22Rv1 (cell line): ENCODE measurements at regions not wholly inside any gene's neighbourhood (a gene's known extent, or its start where the extent isn't known, plus 50 kb on each side); places are given as distances from the start of the nearest gene placed in this dataset.

Experiments
- CTCF ChIP-seq: fragments of 450-650 bp; IDR thresholded peaks from 2 replicates; pipeline ENCODE4 v1.5.1; 2017; ENCODE audit warnings: mild to moderate bottlenecking
- ZFX ChIP-seq: fragments of 450-650 bp; IDR thresholded peaks from 2 replicates; pipeline ENCODE4 v1.6.1; 2017; ENCODE audit warnings: antibody characterized with exemption, borderline replicate concordance

GRCh38 chr10:62749093-62749683 is 55.3 kb upstream of the ADO start:
- TF ChIP-seq CTCF (no peak), ZFX (no peak)
